Epithelial cell of esophagus (primary cell): ENCODE measurements at regions not wholly inside any gene's neighbourhood (a gene's known extent, or its start where the extent isn't known, plus 50 kb on each side); places are given as distances from the start of the nearest gene placed in this dataset.

Experiments
- DNase-seq: peaks from one replicate; pipeline ENCODE4 v3.0.0; 2010; ENCODE audit warnings: low read depth
- H3K4me3 ChIP-seq: 2 replicates; pipeline ENCODE4 v1.5.1; 2011; ENCODE audit warnings: mild to moderate bottlenecking, low read length, control low read depth
- TF ChIP-seq, protein P1 (sequence below): IDR thresholded peaks from 2 replicates; pipeline ENCODE4 v1.5.1; 2011; ENCODE audit warnings: low read depth, mild to moderate bottlenecking, low read length, control low read depth, inconsistent platforms; ENCODE audit not compliant: insufficient read depth; ENCODE audit errors: missing control alignments

DNA sequence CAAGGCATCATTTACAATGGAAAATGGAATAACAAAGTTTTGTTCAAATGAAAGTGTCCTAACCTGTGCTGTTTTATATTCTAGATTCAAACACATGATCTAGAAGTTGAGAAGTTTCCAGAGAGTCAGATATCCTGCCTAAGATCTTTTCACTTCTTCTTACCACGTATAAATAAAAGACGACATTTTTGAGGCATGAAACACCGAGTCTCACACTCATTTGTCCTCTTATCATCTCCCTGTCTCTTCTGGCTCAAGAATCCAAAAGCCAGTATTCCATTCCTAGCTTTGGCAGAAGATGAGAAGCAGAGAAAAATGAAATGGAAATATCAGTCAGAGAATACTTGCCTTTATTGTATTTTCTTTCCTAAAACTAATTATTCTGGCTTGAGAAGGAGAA, 738.6 kb upstream of the NR2F2 start:
- H3K4me3 ChIP-seq = no peak overlapping the region
- TF ChIP-seq, protein P1, sequence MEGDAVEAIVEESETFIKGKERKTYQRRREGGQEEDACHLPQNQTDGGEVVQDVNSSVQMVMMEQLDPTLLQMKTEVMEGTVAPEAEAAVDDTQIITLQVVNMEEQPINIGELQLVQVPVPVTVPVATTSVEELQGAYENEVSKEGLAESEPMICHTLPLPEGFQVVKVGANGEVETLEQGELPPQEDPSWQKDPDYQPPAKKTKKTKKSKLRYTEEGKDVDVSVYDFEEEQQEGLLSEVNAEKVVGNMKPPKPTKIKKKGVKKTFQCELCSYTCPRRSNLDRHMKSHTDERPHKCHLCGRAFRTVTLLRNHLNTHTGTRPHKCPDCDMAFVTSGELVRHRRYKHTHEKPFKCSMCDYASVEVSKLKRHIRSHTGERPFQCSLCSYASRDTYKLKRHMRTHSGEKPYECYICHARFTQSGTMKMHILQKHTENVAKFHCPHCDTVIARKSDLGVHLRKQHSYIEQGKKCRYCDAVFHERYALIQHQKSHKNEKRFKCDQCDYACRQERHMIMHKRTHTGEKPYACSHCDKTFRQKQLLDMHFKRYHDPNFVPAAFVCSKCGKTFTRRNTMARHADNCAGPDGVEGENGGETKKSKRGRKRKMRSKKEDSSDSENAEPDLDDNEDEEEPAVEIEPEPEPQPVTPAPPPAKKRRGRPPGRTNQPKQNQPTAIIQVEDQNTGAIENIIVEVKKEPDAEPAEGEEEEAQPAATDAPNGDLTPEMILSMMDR = no peak
- no peak for DNase-seq

DNA sequence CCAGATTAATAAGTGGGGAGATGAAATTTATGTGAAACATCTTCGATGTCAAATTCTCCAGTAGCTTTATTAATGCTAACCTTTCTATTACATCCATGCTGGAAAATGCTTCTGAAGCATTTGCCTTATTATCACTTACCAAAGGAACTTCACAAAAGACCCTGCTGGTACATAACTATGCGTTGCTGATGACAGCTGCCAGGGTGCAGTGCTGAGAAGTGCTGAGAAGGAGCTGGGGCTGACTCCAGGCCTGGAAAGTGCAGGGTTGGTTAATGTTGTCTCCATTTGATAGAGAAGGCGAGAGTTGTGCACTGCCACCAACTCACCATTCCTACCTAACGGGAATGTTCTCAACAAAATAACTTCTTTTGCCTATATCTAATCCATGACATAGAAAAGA, 736.0 kb upstream of the NR2F2 start:
- H3K4me3 ChIP-seq = no peak overlapping the region
- no peak for DNase-seq
- TF ChIP-seq, protein P1 = no peak

DNA sequence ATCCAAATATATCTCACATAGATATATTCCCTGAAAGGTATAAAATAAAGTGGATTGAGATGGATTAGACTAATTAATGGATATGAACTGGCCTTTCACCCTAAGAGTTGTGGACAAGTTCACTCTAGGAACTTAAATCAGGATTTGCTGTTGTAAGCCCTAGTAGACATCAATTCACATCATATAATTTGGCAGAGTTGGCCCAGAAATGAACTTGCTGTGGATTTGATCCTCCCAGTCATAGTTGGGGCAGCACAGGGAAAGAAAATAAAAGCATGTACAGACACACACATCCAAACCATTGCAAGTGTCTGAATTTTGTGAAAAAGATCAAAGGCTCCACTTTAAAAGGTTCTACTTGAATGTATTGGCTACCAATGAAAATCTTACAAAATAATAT, 734.7 kb upstream of the NR2F2 start:
- TF ChIP-seq, protein P1 = no peak
- DNase-seq = no peak
- H3K4me3 ChIP-seq = no peak overlapping the region

DNA sequence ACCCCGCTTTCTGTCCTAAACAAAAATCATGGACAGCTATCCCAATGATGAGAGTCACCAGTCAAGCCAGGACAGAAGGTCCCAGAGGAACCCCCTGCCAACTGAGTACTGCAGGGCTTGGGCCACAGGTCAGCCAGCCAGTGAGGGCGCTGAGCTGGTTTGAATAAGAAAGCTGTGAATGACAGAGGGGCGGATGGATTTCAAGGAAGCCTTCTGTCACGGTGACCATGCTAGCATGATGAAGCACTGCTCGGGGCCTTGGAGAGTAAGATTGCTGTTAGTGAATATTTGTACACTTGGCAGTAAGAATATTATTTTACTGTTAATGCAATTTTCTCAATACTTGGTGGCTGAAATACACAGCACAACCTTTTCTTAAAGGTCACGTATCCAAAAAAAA, 734.0 kb upstream of the NR2F2 start:
- DNase-seq = no peak
- TF ChIP-seq, protein P1 = no peak
- H3K4me3 ChIP-seq = no peak overlapping the region

DNA sequence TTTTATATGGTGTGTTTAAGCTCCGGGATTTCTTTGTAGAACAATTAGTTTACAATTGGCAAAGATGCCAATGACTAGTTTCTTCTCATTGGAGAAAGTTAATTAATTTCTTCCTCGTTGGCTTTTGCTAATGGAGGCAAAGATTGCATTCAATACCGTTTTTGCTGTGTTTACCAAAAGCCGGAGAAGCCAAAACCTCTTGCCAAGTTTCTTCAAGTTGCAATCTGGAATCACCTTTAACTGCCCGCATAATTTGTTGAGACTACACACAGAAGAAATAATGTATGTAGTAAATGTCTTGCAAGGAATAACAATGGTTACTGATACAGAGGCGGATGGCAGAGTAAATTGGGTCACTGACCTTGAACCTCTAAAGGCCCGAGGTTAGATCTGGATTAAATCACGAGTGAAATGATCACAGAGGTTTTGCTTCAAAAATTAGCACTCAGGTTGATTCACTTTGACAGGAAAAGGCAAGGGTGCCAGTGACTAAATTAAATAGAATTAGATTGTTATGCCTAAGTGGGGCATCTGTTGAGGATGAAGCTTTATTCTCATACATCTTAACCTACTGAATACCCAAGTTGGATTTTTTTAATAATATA, 732.1 kb upstream of the NR2F2 start:
- DNase-seq = no peak
- no peak overlapping the region for H3K4me3 ChIP-seq
- TF ChIP-seq, protein P1 = no peak

DNA sequence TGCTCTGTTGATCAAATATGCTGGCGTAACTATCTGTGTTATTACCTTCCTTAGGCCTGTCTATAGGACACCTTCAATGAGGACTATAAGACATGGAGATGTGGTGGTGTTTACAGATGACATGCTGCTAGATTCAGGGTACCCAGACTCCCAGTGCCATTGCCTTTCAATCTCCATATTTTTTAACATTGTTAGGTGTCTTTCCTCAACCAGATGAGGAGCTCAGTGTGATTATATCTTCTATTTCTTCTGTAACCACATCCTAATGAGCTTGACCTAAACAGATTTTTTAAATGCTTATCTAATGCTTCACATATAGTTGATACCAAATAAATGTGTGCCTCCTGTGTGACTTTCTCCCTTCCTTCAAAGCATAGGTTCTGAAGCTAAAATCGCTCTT, 730.1 kb upstream of the NR2F2 start:
- no peak overlapping the region for H3K4me3 ChIP-seq
- no peak for DNase-seq
- TF ChIP-seq, protein P1 = no peak

DNA sequence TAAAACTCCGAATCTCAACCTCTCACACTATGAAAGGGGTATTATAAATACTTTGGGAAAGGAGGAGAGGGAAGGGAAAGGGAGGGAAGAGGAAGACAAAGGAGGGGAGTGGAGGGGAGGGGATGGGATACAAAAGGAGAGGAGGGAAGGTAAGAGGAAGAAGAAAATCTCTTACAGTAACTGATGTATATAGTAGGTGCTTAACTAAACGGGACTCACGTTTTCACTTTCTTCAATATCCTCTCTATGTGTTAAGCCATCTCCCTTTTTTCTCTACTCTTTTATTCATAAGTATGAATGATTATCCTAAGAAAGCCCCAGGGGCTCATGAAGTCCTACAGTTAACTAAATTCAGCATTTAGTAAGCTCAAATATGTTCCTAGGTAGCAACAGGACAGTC, 729.6 kb upstream of the NR2F2 start:
- no peak overlapping the region for H3K4me3 ChIP-seq
- TF ChIP-seq, protein P1 = no peak
- DNase-seq = no peak
